Fibroblast of lung (primary cell): ENCODE measurements at regions not wholly inside any gene's neighbourhood (a gene's known extent, or its start where the extent isn't known, plus 50 kb on each side); places are given as distances from the start of the nearest gene placed in this dataset.

Experiments
- DNase-seq, 2 donors: peaks; one replicate each; pipeline versions ENCODE4 v3.0.0 to v3.0.0-alpha.2; 2010; ENCODE audit warnings: low read depth in 2 of 2
- H2AFZ ChIP-seq: 2 replicates; pipeline ENCODE4 v1.5.1; 2012; ENCODE audit warnings: low read length, control low read depth, inconsistent platforms
- H3K27ac ChIP-seq: 2 replicates; pipeline ENCODE4 v1.5.1; 2011; ENCODE audit warnings: low read length, control low read depth; ENCODE audit not compliant: insufficient read depth
- H3K27me3 ChIP-seq: 2 replicates; pipeline ENCODE4 v1.5.1; 2011; ENCODE audit warnings: mild to moderate bottlenecking, low read length; ENCODE audit not compliant: control insufficient read depth, insufficient read depth
- H3K36me3 ChIP-seq: 2 replicates; pipeline ENCODE4 v1.5.1; 2011; ENCODE audit warnings: low read length; ENCODE audit not compliant: control insufficient read depth, insufficient read depth
- H3K4me1 ChIP-seq: 2 replicates; pipeline ENCODE4 v1.5.1; 2011; ENCODE audit warnings: low read length; ENCODE audit not compliant: control insufficient read depth, insufficient read depth; ENCODE audit errors: extremely low read depth
- H3K4me2 ChIP-seq: 2 replicates; pipeline ENCODE4 v1.5.1; 2011; ENCODE audit warnings: low read length, control low read depth; ENCODE audit not compliant: insufficient read depth; ENCODE audit errors: extremely low read depth
- H3K4me3 ChIP-seq, 4 experiments: fragments of 200-600 bp in 1 of 4; sonication (generic) in 1 of 4; replicated peaks in 1 of 4; 2 replicates each; pipeline ENCODE4 v1.5.1; 2011 to 2016; ENCODE audit warnings: low read length in 4 of 4, low read depth in 3 of 4, mild to moderate bottlenecking in 3 of 4, control low read depth in 2 of 4, inconsistent platforms in 1 of 4, mixed read lengths in 1 of 4; ENCODE audit not compliant: insufficient read depth in 1 of 4; ENCODE audit errors: control extremely low read depth in 1 of 4
- H3K79me2 ChIP-seq: 2 replicates; pipeline ENCODE4 v1.5.1; 2012; ENCODE audit warnings: mild to moderate bottlenecking, low read length, inconsistent platforms; ENCODE audit not compliant: control insufficient read depth, insufficient read depth
- H3K9ac ChIP-seq: 2 replicates; pipeline ENCODE4 v1.5.1; 2011; ENCODE audit warnings: mild to moderate bottlenecking, low read length, control low read depth; ENCODE audit not compliant: insufficient read depth
- H3K9me3 ChIP-seq: 2 replicates; pipeline ENCODE4 v1.5.1; 2012; ENCODE audit warnings: low read depth, low read length; ENCODE audit not compliant: control insufficient read depth, insufficient read depth
- H4K20me1 ChIP-seq: 2 replicates; pipeline ENCODE4 v1.5.1; 2011; ENCODE audit warnings: low read length; ENCODE audit not compliant: control insufficient read depth, insufficient read depth; ENCODE audit errors: extremely low read depth
- EZH2 ChIP-seq: IDR thresholded peaks from 2 replicates; pipeline ENCODE4 v1.5.1; 2012; ENCODE audit warnings: low read length, control low read depth, mild to moderate bottlenecking; ENCODE audit errors: missing control alignments
- TF ChIP-seq, protein P1 (sequence below), 2 donors: IDR thresholded peaks in 1 of 2; conservative IDR thresholded peaks in 1 of 2; 1 replicate in 1 of 2; 2 replicates in 1 of 2; pipeline ENCODE4 v1.5.1; 2011 to 2012; ENCODE audit warnings: low read length in 2 of 2, control low read depth in 1 of 2, inconsistent platforms in 1 of 2, low read depth in 1 of 2, mild to moderate bottlenecking in 1 of 2

DNA sequence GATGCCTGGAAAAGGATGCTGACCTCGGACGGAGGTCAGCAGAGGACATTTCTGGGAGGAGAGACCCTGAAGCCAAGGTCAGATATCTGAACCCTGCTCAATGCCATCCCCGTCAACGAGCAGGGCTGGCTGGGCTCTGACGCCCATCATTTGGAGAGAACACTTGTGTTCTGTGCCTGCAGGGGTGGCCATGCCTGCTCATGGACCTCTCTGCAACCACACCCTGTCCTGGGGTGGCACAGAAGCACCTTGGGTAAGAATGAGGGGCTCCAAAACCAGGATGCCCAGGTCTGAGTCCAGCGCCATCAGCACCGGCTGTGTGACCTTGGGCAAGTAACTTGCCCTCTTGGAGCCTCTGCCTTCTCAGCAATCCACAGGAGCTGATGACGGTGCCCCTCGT, 293.7 kb upstream of the FOXF1 start:
- no peaks in the 10 kb centered on the region for H3K9me3 ChIP-seq
- no peak overlapping the region for H3K4me3 ChIP-seq
- no peak overlapping the region for H2AFZ ChIP-seq
- no peak for TF ChIP-seq EZH2
- TF ChIP-seq, protein P1, sequence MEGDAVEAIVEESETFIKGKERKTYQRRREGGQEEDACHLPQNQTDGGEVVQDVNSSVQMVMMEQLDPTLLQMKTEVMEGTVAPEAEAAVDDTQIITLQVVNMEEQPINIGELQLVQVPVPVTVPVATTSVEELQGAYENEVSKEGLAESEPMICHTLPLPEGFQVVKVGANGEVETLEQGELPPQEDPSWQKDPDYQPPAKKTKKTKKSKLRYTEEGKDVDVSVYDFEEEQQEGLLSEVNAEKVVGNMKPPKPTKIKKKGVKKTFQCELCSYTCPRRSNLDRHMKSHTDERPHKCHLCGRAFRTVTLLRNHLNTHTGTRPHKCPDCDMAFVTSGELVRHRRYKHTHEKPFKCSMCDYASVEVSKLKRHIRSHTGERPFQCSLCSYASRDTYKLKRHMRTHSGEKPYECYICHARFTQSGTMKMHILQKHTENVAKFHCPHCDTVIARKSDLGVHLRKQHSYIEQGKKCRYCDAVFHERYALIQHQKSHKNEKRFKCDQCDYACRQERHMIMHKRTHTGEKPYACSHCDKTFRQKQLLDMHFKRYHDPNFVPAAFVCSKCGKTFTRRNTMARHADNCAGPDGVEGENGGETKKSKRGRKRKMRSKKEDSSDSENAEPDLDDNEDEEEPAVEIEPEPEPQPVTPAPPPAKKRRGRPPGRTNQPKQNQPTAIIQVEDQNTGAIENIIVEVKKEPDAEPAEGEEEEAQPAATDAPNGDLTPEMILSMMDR (conservative IDR thresholded peaks at IDR 0.05 in 1 of 2, IDR thresholded peaks at IDR 0.05 in 1 of 2; ENCODE audit: low read depth in 1 of 2, low read length in 2 of 2), result no peak
- H4K20me1 ChIP-seq, result no peaks in the 10 kb centered on the region
- DNase-seq, result no peak
- no peaks in the 10 kb centered on the region for H3K27me3 ChIP-seq
- H3K4me1 ChIP-seq, result peaks cover 22% of the 10 kb centered on the region
- no peaks in the 10 kb centered on the region for H3K36me3 ChIP-seq
- H3K27ac ChIP-seq, result no peak overlapping the region
- peaks cover 2% of the 10 kb centered on the region for H3K79me2 ChIP-seq
- no peak overlapping the region for H3K4me2 ChIP-seq
- no peak overlapping the region for H3K9ac ChIP-seq

DNA sequence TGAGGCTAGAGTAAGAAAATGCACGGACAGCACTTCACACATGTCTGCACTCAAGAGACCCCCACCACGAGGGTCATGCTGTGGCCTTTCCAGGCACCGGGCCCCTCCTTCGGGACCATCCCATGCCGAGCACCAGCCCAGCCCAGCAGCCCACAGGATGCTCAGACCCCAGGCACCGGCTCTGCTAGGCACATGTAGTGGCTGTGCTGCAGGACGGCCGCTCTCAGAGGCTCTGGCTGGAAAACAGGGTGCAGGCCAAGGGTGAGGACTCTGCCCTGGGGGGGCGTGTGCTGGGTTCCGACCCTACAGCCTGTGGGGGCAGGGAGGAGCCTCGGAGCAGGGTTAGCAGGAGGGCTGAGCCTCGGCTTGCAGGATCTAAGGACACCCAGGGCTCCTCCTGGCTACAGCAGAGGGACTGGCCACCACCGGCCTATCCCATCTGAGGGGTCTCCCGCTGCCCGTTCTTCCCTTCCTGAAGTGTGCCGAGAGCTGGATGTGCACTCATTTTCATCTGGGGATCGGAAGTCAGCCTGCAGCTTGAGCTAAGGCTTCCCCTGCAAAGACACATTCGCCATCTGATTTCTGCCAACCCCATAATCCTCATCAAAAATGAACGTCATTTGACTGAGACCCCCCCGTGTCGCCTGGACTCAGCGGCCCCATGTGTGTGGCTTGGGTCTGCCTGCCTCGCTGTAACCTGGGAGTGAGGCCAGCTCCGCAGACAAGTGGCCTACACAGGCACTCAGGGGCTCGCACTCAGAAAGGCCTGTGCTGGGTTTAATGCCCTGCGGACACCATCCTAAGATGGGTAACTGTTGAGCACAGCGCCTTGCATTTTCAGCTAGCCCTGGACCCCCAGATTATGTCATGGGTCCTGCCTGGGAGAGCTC, 293.1 kb upstream of the FOXF1 start:
- Histone ChIP-seq H3K27ac (no peak overlapping the region), H3K36me3 (no peaks in the 10 kb centered on the region), H2AFZ (no peak overlapping the region), H3K79me2 (peaks cover 2% of the 10 kb centered on the region), H4K20me1 (no peaks in the 10 kb centered on the region), H3K4me1 (peaks cover 22% of the 10 kb centered on the region), H3K27me3 (no peaks in the 10 kb centered on the region), H3K4me2 (no peak overlapping the region), H3K9me3 (no peaks in the 10 kb centered on the region), H3K9ac (no peak overlapping the region), H3K4me3 (no peak overlapping the region)
- TF ChIP-seq, protein P1 (conservative IDR thresholded peaks at IDR 0.05 in 1 of 2, IDR thresholded peaks at IDR 0.05 in 1 of 2; ENCODE audit: low read depth in 1 of 2, low read length in 2 of 2), result no peak
- TF ChIP-seq EZH2, result no peak
- no peak for DNase-seq

DNA sequence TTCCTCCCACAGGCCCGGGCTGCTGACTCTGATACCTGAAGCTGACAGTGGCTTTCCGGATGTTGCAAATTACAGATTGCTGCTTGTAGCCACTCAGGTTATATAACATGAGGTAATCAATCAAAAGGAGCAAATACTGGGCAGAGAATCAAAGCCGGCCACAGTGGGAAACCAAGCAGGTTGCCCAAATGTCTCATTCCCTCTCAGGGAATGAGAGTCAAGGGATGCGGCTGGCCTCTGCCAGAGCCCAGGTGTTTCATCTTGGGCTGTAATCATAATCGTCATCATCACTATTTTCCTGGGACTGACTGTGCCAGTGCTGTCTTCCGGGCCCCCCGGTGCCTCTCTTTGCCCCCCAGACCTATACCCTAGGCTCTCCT, 292.4 kb upstream of the FOXF1 start:
- TF ChIP-seq, protein P1 (conservative IDR thresholded peaks at IDR 0.05 in 1 of 2, IDR thresholded peaks at IDR 0.05 in 1 of 2; ENCODE audit: low read depth in 1 of 2, low read length in 2 of 2), result no peak
- TF ChIP-seq EZH2, result no peak
- Histone ChIP-seq H3K4me1 (peaks cover 22% of the 10 kb centered on the region), H3K36me3 (no peaks in the 10 kb centered on the region), H3K9ac (no peak overlapping the region), H4K20me1 (no peaks in the 10 kb centered on the region), H2AFZ (no peak overlapping the region), H3K9me3 (no peaks in the 10 kb centered on the region), H3K27me3 (no peaks in the 10 kb centered on the region), H3K4me2 (no peak overlapping the region), H3K4me3 (no peak overlapping the region), H3K27ac (no peak overlapping the region), H3K79me2 (peaks cover 2% of the 10 kb centered on the region)
- no peak for DNase-seq
